Pancreas (tissue), 10 donors: ENCODE measurements at regions not wholly inside any gene's neighbourhood (a gene's known extent, or its start where the extent isn't known, plus 50 kb on each side); places are given as distances from the start of the nearest gene placed in this dataset.

Source experiments
- ATAC-seq, 4 donors: fragments of 200-7000 bp; cut with Tn5 transposase; one replicate each; pipeline versions ENCODE4 v1.8.0 to v1.9.1; 2020; ENCODE audit warnings: mild to moderate bottlenecking in 4 of 4, moderate library complexity in 4 of 4
- DNase-seq, 6 donors: peaks; one replicate each; pipeline ENCODE4 v3.0.0-alpha.2; 2020
- FAIRE-seq: peaks from 2 replicates; lab custom pipeline; 2012; peaks lifted over from hg19 to GRCh38; lab: Jason Lieb, UNC
- H3K27ac ChIP-seq, 4 donors: fragments of 200-600 bp; sonication (generic); 1 replicate in 3 of 4; 2 replicates in 1 of 4; pipeline versions ENCODE4 v1.5.0 to v1.8.0; 2020
- H3K27me3 ChIP-seq, 4 donors: fragments of 200-600 bp; one replicate each; pipeline ENCODE4 v1.8.0; 2021
- H3K36me3 ChIP-seq, 3 donors: fragments of 200-600 bp; sonication (generic) in 1 of 3; one replicate each; pipeline versions ENCODE4 v1.5.0 to v1.8.0; 2020 to 2021
- H3K4me1 ChIP-seq, 3 donors: fragments of 200-600 bp; one replicate each; pipeline ENCODE4 v1.8.0; 2021
- H3K4me3 ChIP-seq, 4 donors: fragments of 200-600 bp; sonication (generic) in 2 of 4; one replicate each; pipeline versions ENCODE4 v1.5.0 to v1.8.0; 2020 to 2021
- H3K9me3 ChIP-seq, 4 donors: fragments of 200-600 bp; one replicate each; pipeline ENCODE4 v1.8.0; 2021
- CTCF ChIP-seq, 4 donors: fragments of 200-600 bp; sonication (generic) in 3 of 4; IDR thresholded peaks; one replicate each; pipeline versions ENCODE4 v1.5.0 to v1.8.0; 2021; ENCODE audit warnings: antibody characterized with exemption in 4 of 4
- WGBS, 2 donors: extraction: QIAGEN DNeasy Blood & Tissue Kit; methylation state at CpG; one replicate each; pipeline ENCODE4 v1.1.7; 2013; 5-methylcytosine and 5-hydroxymethylcytosine counted together
- intact Hi-C, 3 donors: fragments of 100-400 bp; cut with DNase I; formaldehyde crosslinking; loops; one replicate each; pipeline versions ENCODE4 v1.11.1 to v1.14.2; 2022
- donor health status: healthy with polysubstance abuse.
- donor health status: DM: no; HTN: no; CAD: no; lungs with moderate emphysema.
- donor health status: DM: no; HTN: no; CAD: no.
- donor health status: control.
- donor health status: control.
- donor health status: Bipolar disorder and iron deficiency.
- donor health status: DM: yes; HTN: yes; CAD: no.
- donor health status: DM: no; HTN: no; CAD: no.
- donor health status: DM: no; HTN: no; CAD: no.
- donor health status: DM: yes; HTN: yes; CAD: no.

GRCh38 chr15:62816342-62817069, 226.0 kb upstream of the TPM1 start:
- WGBS, 2 donors = 22 to 24% methylated on average over 4 of the region's 4 CpGs
- H3K36me3 ChIP-seq = no peaks in the 10 kb centered on the region
- no peak overlapping the region for H3K4me3 ChIP-seq
- ATAC-seq = peak in 2 of 4 donors; percentile 28 to 33
- H3K9me3 ChIP-seq = no peaks in the 10 kb centered on the region
- no peaks in the 10 kb centered on the region for H3K27me3 ChIP-seq
- intact Hi-C loops = no loop called here
- FAIRE-seq = no peak
- DNase-seq = no peak
- H3K4me1 ChIP-seq = peaks cover 14 to 37% (median 14%) of the 10 kb centered on the region in 3 donors
- no peak overlapping the region for H3K27ac ChIP-seq
- TF ChIP-seq CTCF (IDR thresholded peaks at IDR 0.05) = no peak

- H3K27ac ChIP-seq = no peak overlapping the region
- H3K9me3 ChIP-seq = no peaks in the 10 kb centered on the region
- FAIRE-seq = no peak
- ATAC-seq = no peak
- no peak overlapping the region for H3K4me3 ChIP-seq
- no peak for TF ChIP-seq CTCF (IDR thresholded peaks at IDR 0.05)
- peaks cover 26 to 32% (median 29%) of the 10 kb centered on the region in 3 donors for H3K4me1 ChIP-seq
- intact Hi-C loops = no loop called here
- no peaks in the 10 kb centered on the region for H3K27me3 ChIP-seq
- no peaks in the 10 kb centered on the region for H3K36me3 ChIP-seq
- no peak for DNase-seq
- WGBS, 2 donors = 97 to 100% methylated on average over 1 of the region's 1 CpG
Observed at GRCh38 chr15:62818691-62819090, 223.9 kb upstream of the TPM1 start.

GRCh38 chr15:62821384-62822131, 221.0 kb upstream of the TPM1 start:
- Histone ChIP-seq H3K36me3 (no peaks in the 10 kb centered on the region), H3K9me3 (no peaks in the 10 kb centered on the region), H3K4me3 (no peak overlapping the region), H3K4me1 (peaks cover 22 to 26% (median 23%) of the 10 kb centered on the region in 3 donors), H3K27me3 (no peaks in the 10 kb centered on the region), H3K27ac (peak overlapping the region; percentile 53 to 88 (median 68))
- DNase-seq = peak in 4 of 6 donors; percentile 32 to 64 (median 52)
- ATAC-seq = peak; percentile 90 to 94 (median 92)
- 19 to 20% methylated on average over 10 of the region's 10 CpGs for WGBS, 2 donors
- FAIRE-seq = peak; percentile 75
- intact Hi-C loops = no loop called here
- no peak for TF ChIP-seq CTCF (IDR thresholded peaks at IDR 0.05)

GRCh38 chr15:62822228-62822627, 220.3 kb upstream of the TPM1 start:
- peak overlapping the region; percentile 35 to 88 (median 68) for H3K27ac ChIP-seq
- H3K27me3 ChIP-seq = no peaks in the 10 kb centered on the region
- no peak overlapping the region for H3K4me3 ChIP-seq
- intact Hi-C loops = no loop called here
- ATAC-seq = peak; percentile 47 to 78 (median 56)
- WGBS, 2 donors = 25 to 40% methylated on average over 4 of the region's 4 CpGs
- peaks cover 22 to 26% (median 23%) of the 10 kb centered on the region in 3 donors for H3K4me1 ChIP-seq
- FAIRE-seq = no peak
- TF ChIP-seq CTCF (IDR thresholded peaks at IDR 0.05) = no peak
- H3K36me3 ChIP-seq = no peaks in the 10 kb centered on the region
- H3K9me3 ChIP-seq = no peaks in the 10 kb centered on the region
- no peak for DNase-seq
